ENCODE measurements at regions not wholly inside any gene's neighbourhood (a gene's known extent, or its start where the extent isn't known, plus 50 kb on each side); places are given as distances from the start of the nearest gene placed in this dataset.

DNA sequence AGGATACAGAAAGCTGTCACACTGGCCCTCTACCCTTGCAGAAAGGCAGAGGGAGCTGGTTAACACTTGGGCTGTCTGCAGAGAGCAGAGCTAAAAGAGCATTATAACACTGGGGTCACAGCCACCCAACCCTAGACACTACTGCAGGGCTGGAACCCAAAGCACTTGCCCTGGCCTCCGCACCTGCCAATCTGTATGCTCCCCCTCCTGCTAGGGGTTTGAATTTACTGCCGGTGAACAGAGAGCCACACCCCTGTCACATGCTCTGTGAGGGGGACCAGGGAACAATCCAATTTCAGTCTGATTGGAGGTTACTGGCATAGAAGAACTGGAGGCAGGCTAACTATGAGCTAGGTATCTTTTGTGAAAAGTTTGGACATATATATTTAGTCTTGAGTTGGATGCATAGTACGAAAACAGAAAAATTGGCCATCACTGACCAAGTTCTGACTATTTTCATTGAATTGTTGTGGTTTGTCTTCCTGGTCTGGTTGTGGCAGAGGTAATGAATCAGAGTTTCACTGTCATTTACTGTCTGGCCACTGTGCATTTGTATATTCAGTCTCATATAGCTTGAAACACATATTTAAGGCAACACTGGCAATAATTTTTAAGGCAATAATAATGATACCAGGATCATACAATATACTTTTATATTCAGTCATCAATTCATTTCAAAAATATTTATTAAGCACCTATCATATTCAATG lies 504.3 kb upstream of the ATXN8OS start:
- TF ChIP-seq, protein P1, sequence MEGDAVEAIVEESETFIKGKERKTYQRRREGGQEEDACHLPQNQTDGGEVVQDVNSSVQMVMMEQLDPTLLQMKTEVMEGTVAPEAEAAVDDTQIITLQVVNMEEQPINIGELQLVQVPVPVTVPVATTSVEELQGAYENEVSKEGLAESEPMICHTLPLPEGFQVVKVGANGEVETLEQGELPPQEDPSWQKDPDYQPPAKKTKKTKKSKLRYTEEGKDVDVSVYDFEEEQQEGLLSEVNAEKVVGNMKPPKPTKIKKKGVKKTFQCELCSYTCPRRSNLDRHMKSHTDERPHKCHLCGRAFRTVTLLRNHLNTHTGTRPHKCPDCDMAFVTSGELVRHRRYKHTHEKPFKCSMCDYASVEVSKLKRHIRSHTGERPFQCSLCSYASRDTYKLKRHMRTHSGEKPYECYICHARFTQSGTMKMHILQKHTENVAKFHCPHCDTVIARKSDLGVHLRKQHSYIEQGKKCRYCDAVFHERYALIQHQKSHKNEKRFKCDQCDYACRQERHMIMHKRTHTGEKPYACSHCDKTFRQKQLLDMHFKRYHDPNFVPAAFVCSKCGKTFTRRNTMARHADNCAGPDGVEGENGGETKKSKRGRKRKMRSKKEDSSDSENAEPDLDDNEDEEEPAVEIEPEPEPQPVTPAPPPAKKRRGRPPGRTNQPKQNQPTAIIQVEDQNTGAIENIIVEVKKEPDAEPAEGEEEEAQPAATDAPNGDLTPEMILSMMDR (IDR thresholded peaks at IDR 0.05): no peak
- no peak for TF ChIP-seq POLR2A (IDR thresholded peaks at IDR 0.05)

Measured in heart left ventricle (tissue), 13 donors.